HG03159 (cell line): ENCODE measurements at regions not wholly inside any gene's neighbourhood (a gene's known extent, or its start where the extent isn't known, plus 50 kb on each side); places are given as distances from the start of the nearest gene placed in this dataset.

Experiments used
- ATAC-seq: cut with Tn5 transposase; IDR thresholded peaks from one replicate; pipeline ENCODE4 v1.9.1; 2021; ENCODE audit warnings: mild to moderate bottlenecking, moderate library complexity; ENCODE audit not compliant: unreplicated experiment

DNA sequence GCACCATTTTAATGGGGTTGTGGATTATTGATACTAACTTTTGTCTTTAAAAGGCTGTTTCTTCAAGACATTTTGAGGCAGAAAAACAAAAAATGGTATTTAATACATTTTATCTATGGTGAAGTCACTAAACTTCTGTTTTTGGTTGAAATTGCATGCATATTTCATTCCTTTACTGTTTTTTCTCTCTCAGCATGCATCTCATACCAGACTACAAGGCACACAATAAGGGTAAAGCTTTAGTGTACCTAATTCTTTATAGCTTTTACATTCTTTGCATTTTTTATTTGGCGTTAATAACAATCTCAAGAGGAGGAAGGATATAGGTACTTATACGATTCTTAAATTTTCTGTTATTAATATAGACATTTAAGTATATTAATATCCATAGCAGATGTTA, 151.0 kb upstream of the DKK2 start:
- no peak for ATAC-seq

GRCh38 chr4:107183155-107183774, 147.2 kb upstream of the DKK2 start:
- ATAC-seq, result peak; percentile 100

DNA sequence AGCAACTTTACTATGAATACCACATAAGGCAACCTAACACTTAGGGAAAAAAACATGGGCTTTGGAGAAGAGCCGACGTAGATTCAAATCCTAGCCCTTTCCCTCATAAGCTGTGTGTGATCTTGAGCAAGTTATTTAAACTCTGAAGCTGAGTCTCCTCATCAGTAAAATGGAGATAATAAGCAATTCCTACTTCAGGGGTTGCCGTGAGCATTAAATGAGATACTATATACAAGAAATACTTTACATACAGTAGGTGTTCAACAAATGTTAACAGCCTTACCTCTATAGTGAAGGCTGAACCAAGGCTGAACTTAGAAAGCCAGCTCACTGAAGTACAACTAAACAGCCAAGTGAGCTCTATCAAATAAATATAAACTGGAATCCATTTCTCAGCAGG, 146.2 kb upstream of the DKK2 start:
- ATAC-seq, result no peak

DNA sequence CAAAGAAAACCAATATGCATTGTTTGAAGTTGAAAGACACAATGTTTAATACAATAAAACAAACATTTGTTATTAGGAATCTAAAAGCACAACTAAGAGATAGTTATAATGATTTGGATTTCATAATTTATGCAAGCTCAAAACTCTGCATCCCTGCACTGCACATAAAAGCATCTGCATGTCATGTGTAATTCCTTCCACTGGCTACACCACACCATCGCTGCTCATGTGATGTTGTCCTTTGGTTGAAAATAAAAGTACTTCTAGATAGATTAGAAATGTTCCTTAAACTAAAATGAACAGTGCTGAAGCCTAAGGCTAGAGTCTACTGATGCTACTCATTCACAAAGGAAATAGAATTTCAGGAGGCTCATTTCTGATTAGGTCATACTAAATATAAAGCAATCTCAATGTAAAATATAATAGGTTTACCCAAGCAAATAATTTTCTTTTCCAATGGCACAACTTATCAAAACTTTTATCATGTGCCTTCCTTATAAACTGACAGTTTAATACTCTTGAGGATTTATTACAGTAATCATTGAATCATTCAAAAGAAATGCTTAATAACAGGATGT, 130.8 kb upstream of the DKK2 start:
- ATAC-seq, result no peak

GRCh38 chr4:107166181-107166580, 130.1 kb upstream of the DKK2 start:
- no peak for ATAC-seq

GRCh38 chr4:107164962-107165475, 128.9 kb upstream of the DKK2 start:
- ATAC-seq, result no peak

GRCh38 chr4:107156443-107156842, 120.3 kb upstream of the DKK2 start:
- ATAC-seq, result no peak

DNA sequence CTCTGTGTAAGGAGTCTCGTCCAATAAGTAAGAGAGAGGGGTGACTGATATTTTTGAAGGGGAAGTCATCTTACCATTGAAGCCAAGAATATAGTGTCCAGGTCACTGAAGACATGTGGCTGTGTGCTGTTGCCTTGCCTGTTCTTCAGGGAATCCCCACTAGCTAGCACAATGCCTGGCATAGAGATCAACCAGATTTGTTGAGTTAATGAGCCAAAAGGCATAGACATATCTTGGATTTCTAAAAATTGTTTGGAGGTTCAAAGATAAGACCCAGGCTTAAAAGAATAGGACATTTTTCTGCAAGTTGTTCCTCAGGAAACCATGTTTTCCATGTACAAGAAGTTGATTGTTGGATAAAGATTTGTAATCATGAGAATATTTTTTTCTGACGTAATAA, 119.3 kb upstream of the DKK2 start:
- no peak for ATAC-seq

DNA sequence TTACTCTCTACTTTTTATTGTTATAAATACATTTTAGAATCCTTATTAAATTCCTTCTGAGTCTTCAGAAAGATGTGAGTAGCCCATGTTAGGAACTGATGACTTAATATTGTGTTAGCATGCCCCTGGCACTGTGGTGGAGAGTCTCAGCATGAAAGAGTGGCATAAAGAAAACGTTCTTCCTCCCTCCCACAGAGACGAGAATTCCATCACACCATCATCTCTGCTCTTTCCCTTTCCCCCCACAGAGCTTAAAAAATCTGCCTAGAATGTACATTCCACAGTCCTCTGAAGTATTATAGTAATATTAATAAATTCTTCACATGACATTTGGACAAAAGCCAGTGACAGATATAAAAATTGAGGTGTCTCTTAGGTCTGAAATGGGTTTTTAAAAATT, 117.8 kb upstream of the DKK2 start:
- ATAC-seq, result no peak

- ATAC-seq, result no peak
These were observed 117.1 kb upstream of the DKK2 start for GRCh38 chr4:107153228-107153627.

DNA sequence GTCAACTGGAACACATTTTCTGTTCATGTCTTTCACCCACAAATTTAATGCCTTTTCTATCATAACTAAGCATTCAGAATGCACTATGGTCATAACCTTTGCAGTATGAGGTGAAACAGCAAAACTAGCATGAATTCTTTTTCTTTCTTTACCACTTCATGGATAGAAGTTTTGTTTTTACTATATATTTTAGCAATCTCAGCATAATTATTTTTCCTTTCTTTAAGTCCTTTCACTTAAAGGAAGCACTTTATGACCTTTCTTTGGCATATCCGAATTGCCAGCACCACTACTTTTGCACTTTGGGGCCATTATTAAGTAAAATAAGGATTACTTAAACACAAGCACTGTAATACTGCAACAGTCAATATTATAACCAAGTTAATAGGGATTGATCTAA, 115.1 kb upstream of the DKK2 start:
- no peak for ATAC-seq

- no peak for ATAC-seq
These were observed 112.8 kb upstream of the DKK2 start for GRCh38 chr4:107148904-107149303.

DNA sequence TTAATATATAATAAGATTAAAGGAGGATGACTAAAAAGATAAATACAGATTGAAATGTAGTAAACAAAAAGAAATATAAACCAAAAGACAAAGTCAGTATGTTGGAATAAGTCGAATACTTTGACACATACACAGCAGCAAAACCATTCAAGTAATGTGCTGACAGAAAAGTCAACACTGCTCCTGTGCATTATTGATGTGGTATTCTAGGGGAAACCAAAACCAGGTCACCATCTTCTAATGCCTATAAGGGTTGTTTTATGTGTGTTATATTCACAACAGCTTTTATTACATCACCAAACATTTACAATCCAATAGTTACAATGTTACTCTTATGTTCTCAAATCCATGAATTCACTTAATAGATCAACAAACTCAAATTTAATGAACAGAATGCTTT, 111.8 kb upstream of the DKK2 start:
- no peak for ATAC-seq

DNA sequence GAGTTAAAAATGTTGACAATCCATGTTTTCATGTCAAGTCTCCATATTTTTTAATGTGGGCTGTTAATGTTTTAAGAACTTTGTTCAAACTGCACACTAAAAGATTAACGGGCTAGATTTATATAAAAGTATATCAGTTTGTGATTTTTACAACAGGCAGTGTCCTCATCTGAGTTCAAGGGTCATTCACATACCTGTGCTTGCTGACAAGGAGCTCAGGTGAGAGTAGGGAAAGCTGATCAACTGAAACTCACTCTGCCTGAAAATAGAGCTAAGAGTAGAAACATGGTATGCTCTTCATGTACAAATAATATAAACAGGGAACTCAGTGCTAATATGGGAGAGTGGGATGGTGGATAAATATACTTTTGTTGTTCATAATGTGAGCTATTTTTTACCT, 102.3 kb upstream of the DKK2 start:
- ATAC-seq, result no peak

- ATAC-seq, result no peak
These were observed 98.0 kb upstream of the DKK2 start for GRCh38 chr4:107133965-107134653.

GRCh38 chr4:107131295-107131694, 95.2 kb upstream of the DKK2 start:
- ATAC-seq, result no peak

- no peak for ATAC-seq
These were observed 94.0 kb upstream of the DKK2 start for GRCh38 chr4:107130157-107130556.

DNA sequence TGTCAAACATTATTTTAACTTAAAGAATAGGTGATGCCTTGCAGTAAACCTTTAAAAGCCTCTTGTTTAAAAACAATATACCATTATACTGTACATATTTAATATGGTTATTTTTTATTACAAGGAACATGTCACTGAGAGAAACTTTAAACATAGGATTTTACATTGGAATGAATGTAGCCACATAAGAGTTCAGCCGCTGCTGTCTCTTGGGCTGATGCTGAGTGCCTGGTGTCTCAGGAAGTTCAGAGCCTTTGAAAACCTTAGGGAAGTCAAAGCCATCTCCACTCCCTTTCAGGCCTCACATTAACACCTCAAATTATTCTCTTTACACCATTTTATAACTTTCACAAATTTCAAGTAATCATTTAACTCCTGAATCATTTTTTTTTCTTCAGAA, 93.5 kb upstream of the DKK2 start:
- ATAC-seq, result no peak

- ATAC-seq, result no peak
These were observed 93.0 kb upstream of the DKK2 start for GRCh38 chr4:107129076-107129475.

DNA sequence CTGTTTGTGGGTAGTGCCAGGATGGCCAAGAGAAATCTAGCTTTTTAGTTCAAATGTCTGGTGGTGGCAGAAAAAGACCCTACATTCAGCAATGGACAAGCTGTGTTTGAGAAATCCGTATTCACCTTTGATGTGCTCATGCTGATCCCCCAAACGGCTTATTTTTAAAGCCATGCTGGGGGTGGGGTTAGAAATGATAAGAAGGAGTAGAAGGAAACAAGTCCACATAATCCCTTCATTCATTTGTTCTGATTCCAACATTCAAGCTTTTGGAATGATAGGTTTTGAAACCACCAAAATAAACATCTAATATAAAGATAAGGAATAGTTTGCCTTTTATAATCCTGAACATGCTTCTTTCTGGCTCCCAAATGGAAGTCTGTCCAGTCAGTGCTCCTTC, 92.0 kb upstream of the DKK2 start:
- no peak for ATAC-seq

GRCh38 chr4:107125496-107125895, 89.4 kb upstream of the DKK2 start:
- no peak for ATAC-seq

DNA sequence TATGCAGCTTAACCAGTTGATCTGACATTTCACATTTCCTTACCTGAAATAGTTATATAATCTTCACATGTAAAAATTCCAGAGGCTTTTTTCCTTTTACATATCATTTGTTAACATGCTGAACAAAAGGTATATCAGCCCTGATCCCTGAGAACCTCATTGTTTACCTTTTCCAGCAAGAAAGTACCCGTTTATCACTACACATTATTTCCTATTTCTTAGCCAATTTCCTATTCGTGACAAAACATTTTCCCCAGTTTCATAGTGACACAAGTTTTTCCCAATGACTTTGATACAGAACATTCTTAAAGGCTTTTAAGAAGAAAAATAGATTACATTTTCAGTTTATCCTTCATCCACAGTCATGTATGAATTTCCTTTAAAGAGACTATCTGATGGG, 86.6 kb upstream of the DKK2 start:
- no peak for ATAC-seq
